ENCODE measurements at regions not wholly inside any gene's neighbourhood (a gene's known extent, or its start where the extent isn't known, plus 50 kb on each side); places are given as distances from the start of the nearest gene placed in this dataset.

DNA sequence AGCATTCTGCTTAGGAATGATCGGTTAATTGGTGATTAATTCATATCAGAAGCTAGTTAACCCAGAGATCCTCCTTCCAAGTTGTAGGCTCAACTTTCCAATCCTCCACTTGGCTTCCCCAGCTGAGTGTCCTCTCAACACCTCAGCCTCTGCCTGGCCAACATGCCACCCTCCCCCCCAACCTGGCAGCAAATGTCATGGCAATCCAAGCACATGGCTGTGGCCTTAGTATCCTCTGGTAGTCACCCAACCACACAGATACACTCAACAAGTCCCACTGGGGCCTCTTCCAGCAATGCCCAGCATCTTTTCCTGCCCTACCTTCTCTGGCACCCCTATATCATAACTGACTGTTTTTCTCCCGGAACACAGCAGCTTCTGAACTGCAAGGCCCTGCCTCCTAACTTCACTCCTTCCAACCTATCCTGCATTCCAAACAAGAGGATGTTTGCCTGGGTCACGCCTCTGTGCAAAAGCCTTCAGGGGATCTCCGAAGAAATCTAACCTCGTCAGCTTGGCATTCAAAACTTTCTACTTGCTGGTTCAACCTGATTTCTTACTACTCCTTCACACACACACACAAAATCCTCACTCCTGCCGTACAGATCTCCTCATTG lies 195.0 kb downstream of the CYP26B1 start:
- peak; percentile 37 to 95 for DNase-seq (ENCODE audit: low read depth in 1 of 2, low spot score in 1 of 2)
- no peak for TF ChIP-seq JUND (IDR thresholded peaks at IDR 0.05; ENCODE audit: low read depth)
- in situ Hi-C loops (cut with HindIII; ENCODE audit: low pct_unique_long_range_greater_than_20kb, low sequenced_read_pairs): no loop called here

DNA sequence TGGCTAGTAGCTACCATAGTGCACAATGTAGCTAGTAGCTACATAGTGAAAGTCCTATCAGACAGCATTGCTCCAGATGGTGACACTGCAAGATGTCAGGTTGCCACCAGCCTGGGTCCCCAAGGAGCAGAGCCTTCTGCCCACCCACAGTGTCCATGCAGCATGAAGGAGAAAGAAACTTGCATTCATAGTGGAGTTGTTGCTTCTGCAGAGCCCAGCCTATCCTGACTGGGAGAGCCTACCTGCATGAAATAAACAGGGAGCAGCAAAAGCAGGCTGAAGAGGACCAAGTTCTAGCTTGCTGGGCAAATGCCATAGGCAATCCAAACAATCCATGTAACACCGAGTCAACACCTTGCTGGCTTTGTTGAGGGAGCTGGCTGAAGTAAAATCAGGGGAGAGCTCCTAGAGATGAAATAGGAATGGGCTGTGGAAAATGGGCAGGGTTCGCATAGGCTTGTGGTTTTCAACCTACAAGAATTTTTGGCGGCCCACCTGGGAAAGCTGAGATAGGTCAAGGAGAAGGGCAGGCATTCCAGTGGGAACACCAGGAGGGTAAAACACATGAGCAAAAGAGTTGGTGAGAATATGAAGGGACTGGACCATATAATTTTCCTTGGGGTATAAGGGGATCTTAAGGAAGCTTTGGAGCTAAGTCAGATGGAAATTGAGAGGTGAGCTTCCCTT lies 195.8 kb downstream of the CYP26B1 start:
- no peak for TF ChIP-seq JUND (IDR thresholded peaks at IDR 0.05; ENCODE audit: low read depth)
- DNase-seq (ENCODE audit: low read depth in 1 of 2, low spot score in 1 of 2): peak in 1 of 2 experiments; percentile 55
- in situ Hi-C loops (cut with HindIII; ENCODE audit: low pct_unique_long_range_greater_than_20kb, low sequenced_read_pairs): no loop called here

DNA sequence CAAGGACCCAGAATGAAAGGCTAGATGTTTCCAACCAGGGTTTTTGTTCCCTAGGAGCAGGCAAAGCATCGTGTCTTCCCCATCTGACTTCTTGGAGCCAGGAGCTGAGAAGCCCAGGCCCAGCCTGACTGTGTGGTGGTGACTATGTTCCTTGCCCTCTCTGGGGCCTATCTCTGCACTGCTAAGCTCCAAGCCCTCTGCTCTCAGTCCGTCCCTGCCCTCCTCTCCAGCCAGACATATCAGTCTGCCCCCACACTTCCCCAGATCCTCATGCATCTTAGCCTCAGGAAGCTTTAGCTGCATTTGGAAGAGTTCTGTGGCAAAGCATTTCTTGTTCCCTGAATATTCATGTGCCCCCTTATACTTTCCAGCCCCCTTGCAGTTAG lies 196.6 kb downstream of the CYP26B1 start:
- DNase-seq (ENCODE audit: low read depth in 1 of 2, low spot score in 1 of 2): no peak
- no peak for TF ChIP-seq JUND (IDR thresholded peaks at IDR 0.05; ENCODE audit: low read depth)
- in situ Hi-C loops (cut with HindIII; ENCODE audit: low pct_unique_long_range_greater_than_20kb, low sequenced_read_pairs): no loop called here

DNA sequence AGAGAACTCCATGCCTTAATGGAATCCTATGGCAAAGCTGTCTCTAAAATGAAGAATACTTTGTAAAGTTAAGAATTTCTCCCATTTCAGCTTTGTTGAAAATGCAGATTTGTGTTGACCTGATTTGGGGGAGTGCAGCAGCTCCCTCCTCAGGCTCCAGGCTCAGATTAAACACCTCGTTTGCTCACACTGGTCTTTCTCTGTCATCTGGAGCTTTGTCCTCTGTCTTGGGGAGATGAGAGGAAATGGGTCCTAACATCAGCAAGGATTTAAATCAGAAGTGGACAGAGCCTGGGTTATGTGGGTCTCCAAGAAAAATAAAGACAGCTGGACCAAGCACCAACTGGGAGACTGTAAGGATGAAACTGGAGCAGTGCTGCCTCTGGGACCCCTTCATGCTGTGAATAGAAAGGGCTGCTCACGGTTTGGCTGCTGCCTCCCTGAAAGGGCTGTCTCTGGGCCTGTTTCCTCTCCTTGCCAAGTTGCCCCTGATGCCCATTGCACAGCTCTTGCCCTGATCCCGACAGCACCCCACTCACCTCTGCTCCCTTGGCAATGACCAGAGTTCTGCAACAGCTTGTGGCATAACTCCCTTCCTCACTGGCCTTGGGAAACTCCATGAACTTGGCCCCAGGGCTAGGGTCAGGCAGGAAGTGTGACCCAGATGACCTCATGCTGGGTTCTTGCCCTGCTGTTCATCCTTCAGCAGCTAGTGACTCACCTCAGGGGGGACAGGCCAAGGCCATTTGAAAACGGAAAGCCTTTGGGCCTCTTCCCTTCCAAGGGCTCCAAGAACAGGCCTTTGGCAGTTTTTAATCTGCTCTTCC lies 197.2 kb downstream of the CYP26B1 start:
- in situ Hi-C loops (cut with HindIII; ENCODE audit: low pct_unique_long_range_greater_than_20kb, low sequenced_read_pairs): no loop called here
- DNase-seq (ENCODE audit: low read depth in 1 of 2, low spot score in 1 of 2): no peak
- TF ChIP-seq JUND (IDR thresholded peaks at IDR 0.05; ENCODE audit: low read depth): no peak

DNA sequence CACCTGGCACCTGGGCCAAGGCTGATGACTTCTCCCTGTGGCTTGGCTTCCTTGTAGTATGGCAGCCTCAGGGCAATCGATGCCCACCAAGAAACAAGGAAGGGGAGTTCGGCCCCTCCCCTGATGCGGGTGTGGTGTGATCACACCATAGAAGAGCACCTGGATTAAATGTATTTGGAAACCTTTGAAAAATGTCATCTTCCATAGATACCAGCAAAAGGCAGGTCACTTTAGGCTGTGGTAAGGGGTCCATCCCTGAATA lies 198.2 kb downstream of the CYP26B1 start:
- TF ChIP-seq JUND (IDR thresholded peaks at IDR 0.05; ENCODE audit: low read depth): no peak
- in situ Hi-C loops (cut with HindIII; ENCODE audit: low pct_unique_long_range_greater_than_20kb, low sequenced_read_pairs): no loop called here
- no peak for DNase-seq (ENCODE audit: low read depth in 1 of 2, low spot score in 1 of 2)

DNA sequence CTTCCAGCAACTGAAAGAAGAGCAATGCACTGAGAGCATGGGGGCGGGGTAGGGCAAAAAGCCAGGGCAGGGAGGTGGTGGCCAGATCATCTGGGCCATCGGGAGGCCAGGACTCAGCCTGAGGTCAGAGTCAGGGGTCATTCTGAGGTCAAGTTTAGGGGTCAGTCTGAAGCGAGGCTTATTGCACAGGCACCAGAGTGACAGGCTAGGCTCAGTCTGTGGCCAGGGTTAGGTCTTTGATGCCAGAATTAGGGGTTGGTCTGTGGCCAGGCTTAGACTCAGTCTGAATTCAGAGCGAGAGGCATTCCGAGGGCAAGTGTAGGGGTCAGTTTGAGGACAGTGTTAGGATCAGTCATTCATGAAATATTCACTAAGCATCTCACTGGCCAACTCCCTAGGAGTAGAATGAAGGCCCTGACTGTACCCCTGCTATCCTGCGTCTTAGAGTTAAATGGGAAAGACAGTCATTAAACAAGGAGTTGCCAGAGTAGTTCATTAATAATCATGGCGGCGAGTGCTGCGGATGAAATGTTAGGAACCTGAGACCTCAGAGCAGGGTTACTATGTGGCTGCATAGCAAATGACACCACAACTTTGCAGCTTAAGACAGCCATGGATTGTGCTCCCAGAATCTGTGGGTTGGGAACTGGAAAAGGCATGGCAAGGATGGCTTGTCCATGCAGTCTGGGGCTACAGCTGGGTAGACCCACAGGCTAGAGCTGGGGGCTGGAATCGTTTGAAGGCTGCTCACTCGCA lies 198.7 kb downstream of the CYP26B1 start:
- in situ Hi-C loops (cut with HindIII; ENCODE audit: low pct_unique_long_range_greater_than_20kb, low sequenced_read_pairs): no loop called here
- DNase-seq (ENCODE audit: low read depth in 1 of 2, low spot score in 1 of 2): no peak
- TF ChIP-seq JUND (IDR thresholded peaks at IDR 0.05; ENCODE audit: low read depth): no peak

DNA sequence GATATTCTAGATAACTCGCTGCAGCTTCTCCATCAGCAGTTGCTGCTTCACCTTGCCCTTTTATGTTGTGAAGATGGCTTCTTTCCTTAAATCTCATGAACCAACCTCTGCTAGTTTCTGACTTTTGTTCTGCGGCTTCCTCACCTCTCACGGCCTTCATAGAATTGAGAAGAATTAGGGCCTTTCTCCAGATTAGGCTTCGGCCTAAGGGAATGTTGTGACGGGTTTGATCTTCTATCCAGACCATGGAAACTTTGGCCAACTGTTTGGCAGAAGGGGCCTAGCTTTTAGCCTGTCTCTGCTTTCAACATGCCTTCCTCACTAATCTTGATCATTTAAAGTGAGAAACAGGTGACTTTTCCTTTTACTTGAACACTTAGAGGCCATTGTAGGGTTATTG lies 199.9 kb downstream of the CYP26B1 start:
- in situ Hi-C loops (cut with HindIII; ENCODE audit: low pct_unique_long_range_greater_than_20kb, low sequenced_read_pairs): no loop called here
- DNase-seq (ENCODE audit: low read depth in 1 of 2, low spot score in 1 of 2): no peak
- TF ChIP-seq JUND (IDR thresholded peaks at IDR 0.05; ENCODE audit: low read depth): no peak

DNA sequence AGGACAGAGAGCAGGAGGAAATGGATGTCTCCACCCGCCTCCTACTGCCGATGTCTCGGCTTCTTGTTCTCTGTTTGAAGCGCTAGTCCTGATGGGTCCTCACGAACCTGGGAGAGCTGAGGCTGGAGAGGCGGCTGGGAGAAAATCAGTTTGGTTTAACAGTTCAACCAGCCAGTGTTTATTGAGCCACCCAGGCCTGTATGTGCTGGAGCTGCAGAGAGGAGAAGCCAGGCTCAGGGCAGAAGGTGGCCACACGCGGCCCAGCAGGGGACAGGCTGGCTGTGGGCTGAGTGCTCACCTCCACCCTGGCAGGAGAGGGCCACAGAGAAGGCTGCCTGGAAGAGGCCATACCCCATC lies 202.1 kb downstream of the CYP26B1 start:
- DNase-seq (ENCODE audit: low read depth in 1 of 2, low spot score in 1 of 2): no peak
- TF ChIP-seq JUND (IDR thresholded peaks at IDR 0.05; ENCODE audit: low read depth): no peak
- in situ Hi-C loops (cut with HindIII; ENCODE audit: low pct_unique_long_range_greater_than_20kb, low sequenced_read_pairs): no loop called here

DNA sequence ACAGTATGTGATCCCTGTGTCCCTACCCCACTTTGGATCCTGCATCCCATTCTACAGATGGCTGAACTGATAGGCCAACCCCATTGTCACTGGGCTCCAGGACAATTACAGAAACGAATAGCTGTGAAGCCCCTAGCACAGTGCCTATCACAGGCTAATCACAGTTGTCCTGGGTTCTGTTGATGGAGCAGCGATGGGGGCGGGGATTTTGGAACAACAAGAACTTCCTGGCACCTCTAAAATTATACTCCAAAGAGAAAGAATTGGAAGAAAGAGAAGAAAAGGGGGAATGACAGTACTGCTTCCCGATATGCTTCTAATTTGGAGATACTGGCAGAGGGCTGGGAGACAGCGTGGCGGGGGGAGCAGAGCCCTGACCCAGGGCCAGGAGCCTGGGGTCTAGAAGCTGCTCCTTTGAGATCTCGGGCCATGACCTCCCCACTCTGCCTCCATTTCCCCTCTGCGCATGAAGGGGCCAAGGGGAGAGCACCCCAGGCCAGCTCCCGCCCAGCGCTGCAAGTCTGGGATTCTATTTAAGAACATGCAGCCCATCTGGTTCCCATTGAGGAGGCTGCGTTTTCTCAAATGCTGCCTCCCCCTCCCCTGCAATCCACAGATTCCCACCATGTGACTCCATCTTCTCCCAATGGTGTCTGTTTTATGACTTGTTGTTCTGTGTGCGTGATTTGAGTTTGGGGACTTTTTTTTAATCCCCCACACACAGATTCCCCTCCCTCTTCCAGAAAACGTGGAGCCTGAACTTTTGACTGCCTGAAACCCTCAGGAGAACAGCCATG lies 202.7 kb downstream of the CYP26B1 start:
- in situ Hi-C loops (cut with HindIII; ENCODE audit: low pct_unique_long_range_greater_than_20kb, low sequenced_read_pairs): no loop called here
- no peak for TF ChIP-seq JUND (IDR thresholded peaks at IDR 0.05; ENCODE audit: low read depth)
- DNase-seq (ENCODE audit: low read depth in 1 of 2, low spot score in 1 of 2): no peak

DNA sequence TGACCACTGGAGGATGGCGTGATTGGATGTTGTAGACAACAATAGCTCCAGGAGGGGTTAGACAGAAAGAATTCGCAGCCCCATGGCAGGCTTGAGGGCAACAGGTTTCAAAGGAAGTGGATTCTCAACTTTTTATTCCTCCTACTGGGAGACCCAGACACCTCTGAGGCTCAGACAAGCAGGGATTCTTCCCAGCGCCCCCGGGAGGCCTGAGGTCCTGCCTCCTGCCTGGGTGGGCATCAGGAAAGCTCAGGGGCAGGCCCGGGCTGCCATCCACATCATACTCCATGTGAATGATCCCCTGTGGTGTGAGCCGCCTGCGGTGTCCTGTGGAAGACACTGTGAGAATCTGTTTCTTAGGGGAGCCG lies 203.5 kb downstream of the CYP26B1 start:
- DNase-seq (ENCODE audit: low read depth in 1 of 2, low spot score in 1 of 2): no peak
- in situ Hi-C loops (cut with HindIII; ENCODE audit: low pct_unique_long_range_greater_than_20kb, low sequenced_read_pairs): no loop called here
- TF ChIP-seq JUND (IDR thresholded peaks at IDR 0.05; ENCODE audit: low read depth): no peak

DNA sequence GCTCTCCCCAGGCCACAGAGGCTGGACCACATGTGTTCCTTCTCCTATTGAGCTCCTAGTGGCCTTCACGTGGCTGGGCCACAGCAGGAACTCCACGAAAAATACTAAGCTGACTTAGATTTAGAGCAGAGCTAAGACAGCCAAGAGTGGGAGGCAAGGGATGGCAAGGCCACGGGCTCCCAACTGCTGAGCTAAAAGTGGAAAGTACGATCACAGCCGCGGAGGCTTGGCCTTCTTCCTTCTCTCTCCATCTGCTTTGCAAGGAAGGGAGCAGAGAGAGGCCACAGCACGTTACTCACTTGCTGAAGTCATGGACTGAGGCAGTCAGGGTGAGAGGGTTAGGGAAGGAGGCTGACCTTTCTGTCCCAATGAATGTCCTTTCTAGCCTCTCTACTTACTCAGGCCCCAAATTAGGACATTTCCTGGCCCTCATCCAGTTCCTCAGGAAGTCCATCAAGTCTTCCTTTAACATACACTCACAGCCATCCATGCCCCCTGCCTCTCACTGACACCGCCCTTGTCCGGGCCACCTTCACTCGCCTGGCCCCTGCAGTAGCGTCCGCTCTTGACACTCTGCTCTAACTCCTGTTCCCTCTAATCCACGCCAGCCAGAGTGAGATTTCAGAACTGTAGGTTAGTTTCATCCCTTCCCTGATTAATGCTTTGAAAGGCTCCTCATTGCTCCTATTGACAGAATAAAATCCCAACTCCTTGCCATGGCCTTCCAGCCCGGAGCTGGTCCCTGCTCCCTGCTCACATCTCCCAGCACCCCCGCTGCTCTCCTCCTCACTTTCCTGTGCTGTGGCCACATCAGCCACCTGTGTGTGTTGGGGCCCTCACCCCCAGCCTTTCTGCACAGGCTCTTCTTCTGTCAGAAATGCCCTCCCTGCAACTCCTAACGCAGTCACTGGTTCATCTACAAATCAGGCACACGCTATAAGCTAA lies 204.2 kb downstream of the CYP26B1 start:
- DNase-seq (ENCODE audit: low read depth in 1 of 2, low spot score in 1 of 2): no peak
- in situ Hi-C loops (cut with HindIII; ENCODE audit: low pct_unique_long_range_greater_than_20kb, low sequenced_read_pairs): no loop called here

More for the DNA sequence above, 204.2 kb downstream of the CYP26B1 start:
- no peak for TF ChIP-seq JUND (IDR thresholded peaks at IDR 0.05; ENCODE audit: low read depth)

Measured in T47D (cell line).